HEK293 (cell line): ENCODE measurements at regions not wholly inside any gene's neighbourhood (a gene's known extent, or its start where the extent isn't known, plus 50 kb on each side); places are given as distances from the start of the nearest gene placed in this dataset.
"Not testable (repeated sequence)": the region's sequence is repeated elsewhere in the genome, so short reads cannot be mapped to it uniquely, and the experiment has no call there.

ENCODE experiments used
- TRIM28 ChIP-seq: IDR thresholded peaks from 2 replicates; pipeline ENCODE4 v1.6.1; 2011; ENCODE audit warnings: low read length, control low read depth, borderline replicate concordance
- ZBTB1 ChIP-seq: fragments of 450-650 bp; formaldehyde crosslinking; IDR thresholded peaks from 2 replicates; pipeline ENCODE4 v1.5.1; 2016; ENCODE audit warnings: missing biosample characterization, missing genetic modification characterization
- ZNF175 ChIP-seq: fragments of 450-650 bp; formaldehyde crosslinking; IDR thresholded peaks from 2 replicates; pipeline ENCODE4 v1.5.1; 2016; ENCODE audit warnings: missing biosample characterization, missing genetic modification characterization
- ZNF843 ChIP-seq: fragments of 450-650 bp; formaldehyde crosslinking; IDR thresholded peaks from 2 replicates; pipeline ENCODE4 v1.5.1; 2016; ENCODE audit warnings: missing biosample characterization, missing genetic modification characterization
- TF ChIP-seq, protein P1 (sequence below): fragments of 450-650 bp; formaldehyde crosslinking; IDR thresholded peaks from 2 replicates; pipeline ENCODE4 v1.5.1; 2016; ENCODE audit warnings: missing biosample characterization, missing genetic modification characterization

DNA sequence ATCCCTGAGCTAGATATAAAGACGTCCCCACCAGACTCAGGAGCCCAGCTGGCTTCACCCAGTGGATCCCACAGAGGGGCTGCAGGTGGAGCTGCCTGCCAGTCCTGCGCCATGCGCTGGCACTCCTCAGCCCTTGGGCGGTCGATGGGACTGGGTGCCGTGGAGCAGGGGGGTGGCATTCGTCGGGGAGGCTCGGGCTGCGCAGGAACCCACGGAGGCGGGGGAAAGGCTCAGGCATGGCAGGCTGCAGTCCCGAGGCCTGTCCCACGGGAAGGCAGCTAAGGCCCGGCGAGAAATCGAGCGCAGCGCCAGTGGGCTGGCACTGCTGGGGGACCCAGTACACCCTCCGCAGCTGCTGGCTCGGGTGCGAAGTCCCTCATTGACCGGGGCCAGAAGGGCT lies 555.1 kb upstream of the CDH10 start:
- not testable (repeated sequence) for TF ChIP-seq ZNF175 (tag by site-specific recombination); TRIM28; ZNF843; ZBTB1 (tag by site-specific recombination)
- TF ChIP-seq, protein P1, sequence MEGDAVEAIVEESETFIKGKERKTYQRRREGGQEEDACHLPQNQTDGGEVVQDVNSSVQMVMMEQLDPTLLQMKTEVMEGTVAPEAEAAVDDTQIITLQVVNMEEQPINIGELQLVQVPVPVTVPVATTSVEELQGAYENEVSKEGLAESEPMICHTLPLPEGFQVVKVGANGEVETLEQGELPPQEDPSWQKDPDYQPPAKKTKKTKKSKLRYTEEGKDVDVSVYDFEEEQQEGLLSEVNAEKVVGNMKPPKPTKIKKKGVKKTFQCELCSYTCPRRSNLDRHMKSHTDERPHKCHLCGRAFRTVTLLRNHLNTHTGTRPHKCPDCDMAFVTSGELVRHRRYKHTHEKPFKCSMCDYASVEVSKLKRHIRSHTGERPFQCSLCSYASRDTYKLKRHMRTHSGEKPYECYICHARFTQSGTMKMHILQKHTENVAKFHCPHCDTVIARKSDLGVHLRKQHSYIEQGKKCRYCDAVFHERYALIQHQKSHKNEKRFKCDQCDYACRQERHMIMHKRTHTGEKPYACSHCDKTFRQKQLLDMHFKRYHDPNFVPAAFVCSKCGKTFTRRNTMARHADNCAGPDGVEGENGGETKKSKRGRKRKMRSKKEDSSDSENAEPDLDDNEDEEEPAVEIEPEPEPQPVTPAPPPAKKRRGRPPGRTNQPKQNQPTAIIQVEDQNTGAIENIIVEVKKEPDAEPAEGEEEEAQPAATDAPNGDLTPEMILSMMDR (tag by site-specific recombination), result not testable (repeated sequence)
